ENCODE measurements at regions not wholly inside any gene's neighbourhood (a gene's known extent, or its start where the extent isn't known, plus 50 kb on each side); places are given as distances from the start of the nearest gene placed in this dataset.

DNA sequence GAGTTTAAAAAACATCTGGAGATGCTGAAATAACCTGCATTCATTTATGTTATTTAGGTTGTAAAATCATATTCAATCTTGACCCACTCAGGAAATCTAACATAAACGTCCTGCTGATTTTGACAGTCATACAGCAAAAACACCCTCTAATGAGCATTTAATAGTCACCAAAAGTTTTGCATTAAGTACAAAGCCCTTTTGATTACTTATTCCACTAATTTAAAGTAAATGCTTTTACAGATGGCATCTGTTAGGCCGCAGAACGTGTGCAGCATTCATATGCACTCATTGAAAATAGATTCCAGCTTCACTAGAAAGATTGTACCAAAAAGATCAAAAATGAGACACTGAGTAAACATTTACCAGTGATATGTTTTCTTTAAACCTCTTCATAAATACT lies 1295.1 kb downstream of the EFNB2 start:
- TF ChIP-seq, protein P1, sequence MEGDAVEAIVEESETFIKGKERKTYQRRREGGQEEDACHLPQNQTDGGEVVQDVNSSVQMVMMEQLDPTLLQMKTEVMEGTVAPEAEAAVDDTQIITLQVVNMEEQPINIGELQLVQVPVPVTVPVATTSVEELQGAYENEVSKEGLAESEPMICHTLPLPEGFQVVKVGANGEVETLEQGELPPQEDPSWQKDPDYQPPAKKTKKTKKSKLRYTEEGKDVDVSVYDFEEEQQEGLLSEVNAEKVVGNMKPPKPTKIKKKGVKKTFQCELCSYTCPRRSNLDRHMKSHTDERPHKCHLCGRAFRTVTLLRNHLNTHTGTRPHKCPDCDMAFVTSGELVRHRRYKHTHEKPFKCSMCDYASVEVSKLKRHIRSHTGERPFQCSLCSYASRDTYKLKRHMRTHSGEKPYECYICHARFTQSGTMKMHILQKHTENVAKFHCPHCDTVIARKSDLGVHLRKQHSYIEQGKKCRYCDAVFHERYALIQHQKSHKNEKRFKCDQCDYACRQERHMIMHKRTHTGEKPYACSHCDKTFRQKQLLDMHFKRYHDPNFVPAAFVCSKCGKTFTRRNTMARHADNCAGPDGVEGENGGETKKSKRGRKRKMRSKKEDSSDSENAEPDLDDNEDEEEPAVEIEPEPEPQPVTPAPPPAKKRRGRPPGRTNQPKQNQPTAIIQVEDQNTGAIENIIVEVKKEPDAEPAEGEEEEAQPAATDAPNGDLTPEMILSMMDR (IDR thresholded peaks at IDR 0.05): no peak
- TF ChIP-seq POLR2A (IDR thresholded peaks at IDR 0.05): no peak

All from thyroid gland (tissue), 4 donors.